Astrocyte of the cerebellum (primary cell): ENCODE measurements at regions not wholly inside any gene's neighbourhood (a gene's known extent, or its start where the extent isn't known, plus 50 kb on each side); places are given as distances from the start of the nearest gene placed in this dataset.
"Not testable (repeated sequence)": the region's sequence is repeated elsewhere in the genome, so short reads cannot be mapped to it uniquely, and the experiment has no call there.

Experiments
- DNase-seq: peaks from one replicate; pipeline ENCODE4 v3.0.0-alpha.2; 2011; ENCODE audit warnings: low read depth
- H3K4me3 ChIP-seq: 2 replicates; pipeline ENCODE4 v1.5.1; 2011; ENCODE audit warnings: mild to moderate bottlenecking, low read depth, low read length, moderate library complexity
- CTCF ChIP-seq: IDR thresholded peaks from 2 replicates; pipeline ENCODE4 v1.5.1; 2012; ENCODE audit warnings: low read length, low read depth, moderate library complexity, mild to moderate bottlenecking; ENCODE audit errors: missing control alignments
- in situ Hi-C: cut with HindIII; loops from 2 replicates; pipeline ENCODE4 v1.10.0; 2017; ENCODE audit warnings: low sequenced_read_pairs

GRCh38 chr9:135304886-135305285 is 174.7 kb upstream of the PPP1R26 start:
- no peak for TF ChIP-seq CTCF
- H3K4me3 ChIP-seq, result no peak overlapping the region
- no peak for DNase-seq
- in situ Hi-C loops, result loop anchor here (5.0 kb wide), 2 partner anchors 42 to 53 kb away; no protein-coding TSS in a partner anchor

GRCh38 chr9:135305546-135306180 is 173.9 kb upstream of the PPP1R26 start:
- no peak overlapping the region for H3K4me3 ChIP-seq
- DNase-seq, result no peak
- TF ChIP-seq CTCF, result no peak
- in situ Hi-C loops, result loop anchor here (5.0 kb wide), 2 partner anchors 42 to 53 kb away; no protein-coding TSS in a partner anchor

GRCh38 chr9:135306699-135307098 is 172.9 kb upstream of the PPP1R26 start:
- no peak for DNase-seq
- no peak for TF ChIP-seq CTCF
- H3K4me3 ChIP-seq, result no peak overlapping the region
- in situ Hi-C loops, result loop anchor here (5.0 kb wide), 2 partner anchors 41 to 54 kb away; no protein-coding TSS in a partner anchor

GRCh38 chr9:135307300-135307699 is 172.3 kb upstream of the PPP1R26 start:
- DNase-seq, result no peak
- in situ Hi-C loops, result loop anchor here (5.0 kb wide), 2 partner anchors 40 to 55 kb away; no protein-coding TSS in a partner anchor
- TF ChIP-seq CTCF, result no peak
- H3K4me3 ChIP-seq, result no peak overlapping the region

GRCh38 chr9:135307919-135308318 is 171.7 kb upstream of the PPP1R26 start:
- DNase-seq, H3K4me3 ChIP-seq: not testable (repeated sequence)
- in situ Hi-C loops, result loop anchor here (5.0 kb wide), 2 partner anchors 39 to 56 kb away; no protein-coding TSS in a partner anchor

GRCh38 chr9:135308821-135309762 is 170.5 kb upstream of the PPP1R26 start:
- no peak overlapping the region for H3K4me3 ChIP-seq
- TF ChIP-seq CTCF, result no peak
- in situ Hi-C loops, result loop anchor here (5.0 kb wide), 2 partner anchors 38 to 57 kb away; no protein-coding TSS in a partner anchor
- DNase-seq, result no peak
